SK-N-SH treated with all-trans-retinoic acid at 6 μM for 48 hours (cell line): ENCODE measurements at regions not wholly inside any gene's neighbourhood (a gene's known extent, or its start where the extent isn't known, plus 50 kb on each side); places are given as distances from the start of the nearest gene placed in this dataset.
"Not testable (repeated sequence)": the region's sequence is repeated elsewhere in the genome, so short reads cannot be mapped to it uniquely, and the experiment has no call there.

Experiments
- ATAC-seq: fragments of 200-7000 bp; cut with Tn5 transposase; 3 replicates; pipeline ENCODE4 v1.9.1; 2020; ENCODE audit warnings: mild to moderate bottlenecking, moderate library complexity
- ARNTL ChIP-seq: fragments of 450-650 bp; formaldehyde crosslinking; IDR thresholded peaks from 2 replicates; pipeline ENCODE4 v1.5.0; 2020; ENCODE audit warnings: low read depth, mild to moderate bottlenecking, moderate library complexity, borderline replicate concordance
- BACH2 ChIP-seq: fragments of 250-450 bp; sonication (Bioruptor Pico); IDR thresholded peaks from 2 replicates; pipeline ENCODE4 v1.9.0; 2021; ENCODE audit warnings: mild to moderate bottlenecking, borderline replicate concordance
- CSDC2 ChIP-seq: fragments of 250-450 bp; sonication (Bioruptor Pico); IDR thresholded peaks from 2 replicates; pipeline ENCODE4 v1.5.0; 2020; ENCODE audit warnings: mild to moderate bottlenecking, moderate library complexity
- ESRRG ChIP-seq: fragments of 250-450 bp; sonication (Bioruptor Pico); IDR thresholded peaks from 2 replicates; pipeline ENCODE4 v1.6.1; 2021; ENCODE audit warnings: mild to moderate bottlenecking
- GLIS3 ChIP-seq: fragments of 250-450 bp; sonication (Bioruptor Pico); IDR thresholded peaks from 2 replicates; pipeline ENCODE4 v1.5.0; 2020; ENCODE audit warnings: mild to moderate bottlenecking, moderate library complexity
- ISL1 ChIP-seq: fragments of 250-450 bp; sonication (Bioruptor Pico); IDR thresholded peaks from 2 replicates; pipeline ENCODE4 v2.1.2; 2022; ENCODE audit warnings: mild to moderate bottlenecking, moderate library complexity
- PPARA ChIP-seq: fragments of 250-450 bp; sonication (Bioruptor Pico); IDR thresholded peaks from 2 replicates; pipeline ENCODE4 v1.5.0; 2020; ENCODE audit warnings: mild to moderate bottlenecking, borderline replicate concordance
- RARB ChIP-seq: fragments of 250-450 bp; sonication (Bioruptor Pico); IDR thresholded peaks from 2 replicates; pipeline ENCODE4 v1.8.0; 2021; ENCODE audit warnings: mild to moderate bottlenecking, moderate library complexity
- SNAI2 ChIP-seq: fragments of 250-450 bp; sonication (Bioruptor Pico); IDR thresholded peaks from 2 replicates; pipeline ENCODE4 v1.5.0; 2020; ENCODE audit warnings: mild to moderate bottlenecking, moderate library complexity
- TCF4 ChIP-seq: fragments of 250-450 bp; sonication (Bioruptor Pico); IDR thresholded peaks from 2 replicates; pipeline ENCODE4 v1.8.0; 2021; ENCODE audit warnings: mild to moderate bottlenecking, moderate library complexity, borderline replicate concordance
- TOX ChIP-seq: fragments of 250-450 bp; sonication (Bioruptor Pico); IDR thresholded peaks from 2 replicates; pipeline ENCODE4 v1.8.0; 2021; ENCODE audit warnings: mild to moderate bottlenecking, moderate library complexity, borderline replicate concordance
- ZC3H10 ChIP-seq: fragments of 250-450 bp; sonication (Bioruptor Pico); IDR thresholded peaks from 2 replicates; pipeline ENCODE4 v1.5.1; 2021; ENCODE audit warnings: mild to moderate bottlenecking, moderate library complexity
- ZFP3 ChIP-seq: fragments of 250-450 bp; sonication (Bioruptor Pico); IDR thresholded peaks from 2 replicates; pipeline ENCODE4 v1.5.0; 2020; ENCODE audit warnings: mild to moderate bottlenecking, moderate library complexity
- ZFP30 ChIP-seq: fragments of 450-650 bp; formaldehyde crosslinking; IDR thresholded peaks from 2 replicates; pipeline ENCODE4 v1.5.0; 2022; ENCODE audit warnings: mild to moderate bottlenecking, moderate library complexity
- ZNF565 ChIP-seq: fragments of 450-650 bp; formaldehyde crosslinking; conservative IDR thresholded peaks from 2 replicates; pipeline ENCODE4 v1.5.0; 2020; ENCODE audit warnings: low read depth, mild to moderate bottlenecking, moderate library complexity
- ZNF70 ChIP-seq: fragments of 450-650 bp; formaldehyde crosslinking; IDR thresholded peaks from 2 replicates; pipeline ENCODE4 v1.5.0; 2020; ENCODE audit warnings: mild to moderate bottlenecking, moderate library complexity
- ZNF8 ChIP-seq: fragments of 450-650 bp; formaldehyde crosslinking; IDR thresholded peaks from 2 replicates; pipeline ENCODE4 v1.5.0; 2020; ENCODE audit warnings: mild to moderate bottlenecking, moderate library complexity
- TF ChIP-seq, protein P1 (sequence below): fragments of 250-450 bp; sonication (Bioruptor Pico); IDR thresholded peaks from 2 replicates; pipeline ENCODE4 v1.5.1; 2020; ENCODE audit warnings: low read depth, mild to moderate bottlenecking, moderate library complexity
- TF ChIP-seq, protein P2 (sequence below): fragments of 250-450 bp; sonication (Bioruptor Pico); IDR thresholded peaks from 2 replicates; pipeline ENCODE4 v1.5.1; 2021; ENCODE audit warnings: mild to moderate bottlenecking, moderate library complexity
- TF ChIP-seq, protein P3 (sequence below): fragments of 250-450 bp; sonication (Bioruptor Pico); IDR thresholded peaks from 2 replicates; pipeline ENCODE4 v1.8.0; 2021; ENCODE audit warnings: low read depth, mild to moderate bottlenecking, moderate library complexity, borderline replicate concordance
- TF ChIP-seq, protein P4 (sequence below): fragments of 250-450 bp; sonication (Bioruptor Pico); IDR thresholded peaks from 2 replicates; pipeline ENCODE4 v1.8.0; 2020; ENCODE audit warnings: mild to moderate bottlenecking, moderate library complexity, borderline replicate concordance
- TF ChIP-seq, protein P5 (sequence below): fragments of 250-450 bp; sonication (Bioruptor Pico); IDR thresholded peaks from 2 replicates; pipeline ENCODE4 v1.5.0; 2020; ENCODE audit warnings: mild to moderate bottlenecking, moderate library complexity

DNA sequence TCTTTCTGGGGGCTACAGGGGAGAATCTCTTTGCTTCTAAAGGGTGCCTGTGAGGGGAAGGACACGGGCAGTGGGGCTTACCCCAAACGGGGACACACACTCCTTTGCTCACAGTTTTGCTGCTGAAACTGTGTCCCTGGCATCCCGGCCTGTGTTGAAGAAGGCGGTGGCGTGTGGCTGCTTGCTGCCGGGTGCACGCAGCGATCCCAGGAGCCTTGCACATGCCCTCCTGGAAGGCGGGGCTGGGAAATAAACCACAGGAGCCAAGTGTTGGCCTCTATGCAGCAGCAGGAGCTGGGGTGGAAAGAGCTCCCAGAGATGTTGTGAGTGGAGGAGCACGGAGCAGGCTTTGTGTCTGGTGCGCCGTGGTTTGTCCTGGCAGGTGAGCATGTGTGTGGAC lies 131.0 kb upstream of the CIBAR2 start:
- no peak for ATAC-seq
- no peak for TF ChIP-seq ZC3H10
- no peak for TF ChIP-seq GLIS3

DNA sequence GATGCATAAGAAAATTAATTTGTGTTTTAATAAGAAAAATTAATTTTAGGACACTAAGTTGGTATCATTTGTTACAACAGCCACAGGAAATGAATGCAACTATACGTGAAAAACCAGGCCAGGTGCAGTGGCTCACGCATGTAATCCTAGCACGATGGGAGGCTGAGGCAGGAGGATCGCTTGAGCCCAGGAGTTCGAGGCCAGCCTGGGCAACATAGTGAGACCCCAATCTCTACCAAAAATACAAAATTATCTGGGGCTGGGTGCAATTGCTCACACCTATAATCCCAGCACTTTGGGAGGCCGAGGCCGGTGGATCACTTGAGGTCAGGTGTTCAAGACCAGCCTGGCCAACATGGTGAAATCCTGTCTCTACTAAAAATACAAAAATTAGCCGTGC lies 132.2 kb upstream of the CIBAR2 start:
- ATAC-seq, result not testable (repeated sequence)

DNA sequence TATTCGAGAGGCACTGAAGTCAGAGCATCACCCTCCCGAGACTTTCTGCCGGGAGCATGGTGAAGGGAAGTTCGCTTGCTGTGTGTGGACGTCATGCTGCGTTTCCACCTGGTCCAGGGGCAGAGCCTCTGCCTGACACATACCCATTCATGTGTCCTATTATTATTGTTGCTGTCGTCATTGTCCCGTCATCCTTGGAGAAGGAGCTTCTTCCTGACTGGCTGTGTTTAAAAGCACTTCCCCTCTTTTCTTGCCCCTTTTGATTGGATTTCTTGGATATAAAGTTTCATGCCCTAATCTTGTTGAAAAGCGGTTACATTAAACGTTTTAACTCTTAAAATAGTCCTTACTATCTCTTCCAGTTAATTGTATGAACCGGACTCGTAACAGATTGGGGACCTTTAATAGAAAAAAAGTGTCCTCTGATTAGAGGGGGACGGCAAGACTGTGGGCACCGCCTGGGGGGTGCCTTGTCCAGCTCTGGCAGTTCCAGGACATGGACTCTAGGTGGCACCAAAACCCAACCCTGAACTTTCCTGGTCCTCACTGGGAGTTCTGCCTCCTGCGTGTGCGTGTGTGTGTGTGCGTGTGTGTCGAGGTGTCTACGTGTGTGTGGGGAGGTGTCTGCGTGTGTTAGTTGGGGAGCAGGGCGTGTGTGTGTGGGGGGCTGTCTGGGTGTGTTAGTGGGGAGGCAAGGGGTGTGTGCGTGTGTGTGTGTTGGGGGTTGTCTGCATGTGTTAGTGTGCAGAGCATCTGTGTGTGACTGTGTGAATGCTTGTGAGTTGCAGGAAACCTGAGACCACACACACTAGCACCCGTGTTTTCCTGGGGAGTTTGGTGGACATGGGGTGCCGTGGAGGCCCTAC lies 133.3 kb upstream of the CIBAR2 start:
- peak; percentile 88 for ATAC-seq
- TF ChIP-seq ZFP30 (CRISPR knock-in tag) (no peak), TOX (CRISPR knock-in tag) (no peak), ZNF565 (CRISPR knock-in tag) (no peak), TCF4 (no peak), ZFP3 (no peak), BACH2 (CRISPR knock-in tag) (no peak), ISL1 (CRISPR knock-in tag) (no peak), ZNF8 (no peak), PPARA (no peak), CSDC2 (no peak), ZNF70 (CRISPR knock-in tag) (no peak), SNAI2 (no peak)
- TF ChIP-seq, protein P1, sequence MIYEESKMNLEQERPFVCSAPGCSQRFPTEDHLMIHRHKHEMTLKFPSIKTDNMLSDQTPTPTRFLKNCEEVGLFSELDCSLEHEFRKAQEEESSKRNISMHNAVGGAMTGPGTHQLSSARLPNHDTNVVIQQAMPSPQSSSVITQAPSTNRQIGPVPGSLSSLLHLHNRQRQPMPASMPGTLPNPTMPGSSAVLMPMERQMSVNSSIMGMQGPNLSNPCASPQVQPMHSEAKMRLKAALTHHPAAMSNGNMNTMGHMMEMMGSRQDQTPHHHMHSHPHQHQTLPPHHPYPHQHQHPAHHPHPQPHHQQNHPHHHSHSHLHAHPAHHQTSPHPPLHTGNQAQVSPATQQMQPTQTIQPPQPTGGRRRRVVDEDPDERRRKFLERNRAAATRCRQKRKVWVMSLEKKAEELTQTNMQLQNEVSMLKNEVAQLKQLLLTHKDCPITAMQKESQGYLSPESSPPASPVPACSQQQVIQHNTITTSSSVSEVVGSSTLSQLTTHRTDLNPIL, result no peak
- TF ChIP-seq, protein P2, sequence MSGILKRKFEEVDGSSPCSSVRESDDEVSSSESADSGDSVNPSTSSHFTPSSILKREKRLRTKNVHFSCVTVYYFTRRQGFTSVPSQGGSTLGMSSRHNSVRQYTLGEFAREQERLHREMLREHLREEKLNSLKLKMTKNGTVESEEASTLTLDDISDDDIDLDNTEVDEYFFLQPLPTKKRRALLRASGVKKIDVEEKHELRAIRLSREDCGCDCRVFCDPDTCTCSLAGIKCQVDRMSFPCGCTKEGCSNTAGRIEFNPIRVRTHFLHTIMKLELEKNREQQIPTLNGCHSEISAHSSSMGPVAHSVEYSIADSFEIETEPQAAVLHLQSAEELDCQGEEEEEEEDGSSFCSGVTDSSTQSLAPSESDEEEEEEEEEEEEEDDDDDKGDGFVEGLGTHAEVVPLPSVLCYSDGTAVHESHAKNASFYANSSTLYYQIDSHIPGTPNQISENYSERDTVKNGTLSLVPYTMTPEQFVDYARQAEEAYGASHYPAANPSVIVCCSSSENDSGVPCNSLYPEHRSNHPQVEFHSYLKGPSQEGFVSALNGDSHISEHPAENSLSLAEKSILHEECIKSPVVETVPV, result no peak

DNA sequence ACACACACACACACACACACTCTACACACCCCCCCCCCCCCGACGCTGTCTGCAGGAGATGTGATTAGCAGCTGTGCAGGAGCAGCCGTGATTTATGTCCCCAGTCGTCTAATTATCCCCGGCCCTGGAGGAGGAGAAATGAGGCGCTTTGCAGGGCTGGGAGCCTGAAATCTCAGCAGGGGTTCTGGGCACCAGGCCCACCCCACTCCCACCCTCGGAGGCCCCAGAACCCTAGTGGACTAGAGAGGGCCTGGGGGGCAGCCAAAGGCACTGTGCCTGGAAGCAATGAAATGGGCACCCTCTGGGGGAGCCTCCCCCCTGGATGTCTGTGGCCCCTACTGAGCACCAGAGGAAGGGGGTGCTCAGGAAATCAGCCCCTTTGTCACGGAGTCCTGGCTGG lies 134.2 kb upstream of the CIBAR2 start:
- no peak for ATAC-seq
- TF ChIP-seq PPARA (no peak), ARNTL (CRISPR knock-in tag) (no peak), RARB (CRISPR knock-in tag) (no peak), CSDC2 (no peak), TCF4 (no peak), BACH2 (CRISPR knock-in tag) (no peak), ZFP30 (CRISPR knock-in tag) (no peak), ZNF8 (no peak), ZFP3 (no peak), SNAI2 (no peak), ESRRG (CRISPR knock-in tag) (no peak), TOX (CRISPR knock-in tag) (no peak), ISL1 (CRISPR knock-in tag) (no peak)
- TF ChIP-seq, protein P3, sequence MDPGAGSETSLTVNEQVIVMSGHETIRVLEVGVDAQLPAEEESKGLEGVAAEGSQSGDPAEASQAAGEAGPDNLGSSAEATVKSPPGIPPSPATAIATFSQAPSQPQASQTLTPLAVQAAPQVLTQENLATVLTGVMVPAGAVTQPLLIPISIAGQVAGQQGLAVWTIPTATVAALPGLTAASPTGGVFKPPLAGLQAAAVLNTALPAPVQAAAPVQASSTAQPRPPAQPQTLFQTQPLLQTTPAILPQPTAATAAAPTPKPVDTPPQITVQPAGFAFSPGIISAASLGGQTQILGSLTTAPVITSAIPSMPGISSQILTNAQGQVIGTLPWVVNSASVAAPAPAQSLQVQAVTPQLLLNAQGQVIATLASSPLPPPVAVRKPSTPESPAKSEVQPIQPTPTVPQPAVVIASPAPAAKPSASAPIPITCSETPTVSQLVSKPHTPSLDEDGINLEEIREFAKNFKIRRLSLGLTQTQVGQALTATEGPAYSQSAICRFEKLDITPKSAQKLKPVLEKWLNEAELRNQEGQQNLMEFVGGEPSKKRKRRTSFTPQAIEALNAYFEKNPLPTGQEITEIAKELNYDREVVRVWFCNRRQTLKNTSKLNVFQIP (CRISPR knock-in tag), result no peak
- TF ChIP-seq, protein P2, result no peak
- TF ChIP-seq, protein P4, sequence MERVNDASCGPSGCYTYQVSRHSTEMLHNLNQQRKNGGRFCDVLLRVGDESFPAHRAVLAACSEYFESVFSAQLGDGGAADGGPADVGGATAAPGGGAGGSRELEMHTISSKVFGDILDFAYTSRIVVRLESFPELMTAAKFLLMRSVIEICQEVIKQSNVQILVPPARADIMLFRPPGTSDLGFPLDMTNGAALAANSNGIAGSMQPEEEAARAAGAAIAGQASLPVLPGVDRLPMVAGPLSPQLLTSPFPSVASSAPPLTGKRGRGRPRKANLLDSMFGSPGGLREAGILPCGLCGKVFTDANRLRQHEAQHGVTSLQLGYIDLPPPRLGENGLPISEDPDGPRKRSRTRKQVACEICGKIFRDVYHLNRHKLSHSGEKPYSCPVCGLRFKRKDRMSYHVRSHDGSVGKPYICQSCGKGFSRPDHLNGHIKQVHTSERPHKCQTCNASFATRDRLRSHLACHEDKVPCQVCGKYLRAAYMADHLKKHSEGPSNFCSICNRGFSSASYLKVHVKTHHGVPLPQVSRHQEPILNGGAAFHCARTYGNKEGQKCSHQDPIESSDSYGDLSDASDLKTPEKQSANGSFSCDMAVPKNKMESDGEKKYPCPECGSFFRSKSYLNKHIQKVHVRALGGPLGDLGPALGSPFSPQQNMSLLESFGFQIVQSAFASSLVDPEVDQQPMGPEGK (CRISPR knock-in tag), result no peak
- TF ChIP-seq, protein P5, sequence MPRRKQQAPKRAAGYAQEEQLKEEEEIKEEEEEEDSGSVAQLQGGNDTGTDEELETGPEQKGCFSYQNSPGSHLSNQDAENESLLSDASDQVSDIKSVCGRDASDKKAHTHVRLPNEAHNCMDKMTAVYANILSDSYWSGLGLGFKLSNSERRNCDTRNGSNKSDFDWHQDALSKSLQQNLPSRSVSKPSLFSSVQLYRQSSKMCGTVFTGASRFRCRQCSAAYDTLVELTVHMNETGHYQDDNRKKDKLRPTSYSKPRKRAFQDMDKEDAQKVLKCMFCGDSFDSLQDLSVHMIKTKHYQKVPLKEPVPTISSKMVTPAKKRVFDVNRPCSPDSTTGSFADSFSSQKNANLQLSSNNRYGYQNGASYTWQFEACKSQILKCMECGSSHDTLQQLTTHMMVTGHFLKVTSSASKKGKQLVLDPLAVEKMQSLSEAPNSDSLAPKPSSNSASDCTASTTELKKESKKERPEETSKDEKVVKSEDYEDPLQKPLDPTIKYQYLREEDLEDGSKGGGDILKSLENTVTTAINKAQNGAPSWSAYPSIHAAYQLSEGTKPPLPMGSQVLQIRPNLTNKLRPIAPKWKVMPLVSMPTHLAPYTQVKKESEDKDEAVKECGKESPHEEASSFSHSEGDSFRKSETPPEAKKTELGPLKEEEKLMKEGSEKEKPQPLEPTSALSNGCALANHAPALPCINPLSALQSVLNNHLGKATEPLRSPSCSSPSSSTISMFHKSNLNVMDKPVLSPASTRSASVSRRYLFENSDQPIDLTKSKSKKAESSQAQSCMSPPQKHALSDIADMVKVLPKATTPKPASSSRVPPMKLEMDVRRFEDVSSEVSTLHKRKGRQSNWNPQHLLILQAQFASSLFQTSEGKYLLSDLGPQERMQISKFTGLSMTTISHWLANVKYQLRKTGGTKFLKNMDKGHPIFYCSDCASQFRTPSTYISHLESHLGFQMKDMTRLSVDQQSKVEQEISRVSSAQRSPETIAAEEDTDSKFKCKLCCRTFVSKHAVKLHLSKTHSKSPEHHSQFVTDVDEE, result no peak
